Transverse colon (tissue), 4 donors: ENCODE measurements at regions not wholly inside any gene's neighbourhood (a gene's known extent, or its start where the extent isn't known, plus 50 kb on each side); places are given as distances from the start of the nearest gene placed in this dataset.

Experiments
- DNase-seq: peaks from one replicate; pipeline ENCODE4 v3.0.0-alpha.2; 2019
- H3K27ac ChIP-seq, 4 donors: fragments of 200-600 bp; sonication (generic); 2 replicates each; pipeline ENCODE4 v1.5.1; 2016 to 2018; ENCODE audit warnings: inconsistent platforms in 4 of 4
- H3K27me3 ChIP-seq: fragments of 200-600 bp; sonication (generic); 2 replicates; pipeline ENCODE4 v1.5.1; 2017; ENCODE audit warnings: inconsistent platforms
- H3K36me3 ChIP-seq, 4 donors: fragments of 200-600 bp; sonication (generic); 2 replicates each; pipeline ENCODE4 v1.5.1; 2017 to 2019; ENCODE audit warnings: inconsistent platforms in 4 of 4
- H3K4me1 ChIP-seq, 4 donors: fragments of 200-600 bp; sonication (generic); 2 replicates each; pipeline ENCODE4 v1.5.1; 2017 to 2020; ENCODE audit warnings: inconsistent platforms in 4 of 4
- H3K4me3 ChIP-seq, 4 donors: fragments of 200-600 bp; sonication (generic); 1 replicate in 1 of 4; 2 replicates in 3 of 4; pipeline versions ENCODE4 v1.5.1 to v1.6.1; 2017 to 2019; ENCODE audit warnings: inconsistent platforms in 4 of 4
- H3K9me3 ChIP-seq, 2 donors: fragments of 200-600 bp; sonication (generic); 2 replicates each; pipeline ENCODE4 v1.5.1; 2017 to 2019; ENCODE audit warnings: inconsistent platforms in 2 of 2
- CTCF ChIP-seq, 5 experiments: fragments of 200-600 bp in 3 of 5; fragments of 450-650 bp in 2 of 5; sonication (generic) in 3 of 5; IDR thresholded peaks; 1 replicate in 2 of 5; 2 replicates in 3 of 5; pipeline ENCODE4 v1.5.1; 2016 to 2017; ENCODE audit warnings: antibody characterized with exemption in 5 of 5, inconsistent platforms in 3 of 5, mild to moderate bottlenecking in 2 of 5, moderate library complexity in 1 of 5
- EP300 ChIP-seq: sonication (generic); formaldehyde crosslinking; IDR thresholded peaks from one replicate; pipeline ENCODE4 v1.6.1; 2017; ENCODE audit warnings: antibody characterized with exemption, low read depth
- POLR2A ChIP-seq: fragments of 450-650 bp; IDR thresholded peaks from one replicate; pipeline ENCODE4 v1.6.1; 2016; ENCODE audit warnings: antibody characterized with exemption, mild to moderate bottlenecking, moderate library complexity
- POLR2AphosphoS5 ChIP-seq, 3 donors: sonication (generic); formaldehyde crosslinking; IDR thresholded peaks; one replicate each; pipeline ENCODE4 v1.6.1; 2016; ENCODE audit warnings: antibody characterized with exemption in 3 of 3
- WGBS, 2 donors: methylation state at CpG; one replicate each; pipeline ENCODE4 v1.1.5; 2018; ENCODE audit warnings: low coverage in 1 of 2; 5-methylcytosine and 5-hydroxymethylcytosine counted together
- in situ Hi-C, 4 donors: fragments of 200-750 bp; cut with MboI; loops; one replicate each; pipeline versions ENCODE4 v1.15.0 to v1.15.1; 2017; ENCODE audit warnings: low sequenced_read_pairs in 3 of 4, low pct_ligation_motif_present in 1 of 4, low pct_unique_long_range_greater_than_20kb in 1 of 4
- intact Hi-C: fragments of 100-400 bp; cut with DNase I; formaldehyde crosslinking; loops from one replicate; pipeline ENCODE4 v1.15.1; 2023; ENCODE audit warnings: low total_unique reads

GRCh38 chr13:73961181-73961580, 173.0 kb downstream of the KLF12 start:
- intact Hi-C loops, result no loop called here
- no peak for DNase-seq
- Histone ChIP-seq H3K9me3 (no peaks in the 10 kb centered on the region), H3K27me3 (no peaks in the 10 kb centered on the region), H3K36me3 (no peaks in the 10 kb centered on the region), H3K4me1 (peaks cover 0 to 14% (median 2%) of the 10 kb centered on the region in 4 donors), H3K4me3 (no peak overlapping the region), H3K27ac (no peak overlapping the region)
- 81 to 82% methylated on average over 2 to 4 of the region's 4 CpGs for WGBS, 2 donors
- TF ChIP-seq POLR2AphosphoS5 (IDR thresholded peaks at IDR 0.05) (no peak), CTCF (IDR thresholded peaks at IDR 0.05) (no peak)
- in situ Hi-C loops, result no loop called here

GRCh38 chr13:73960474-73960873, 173.7 kb downstream of the KLF12 start:
- DNase-seq, result no peak
- intact Hi-C loops, result no loop called here
- H3K9me3 ChIP-seq, result no peaks in the 10 kb centered on the region
- H3K36me3 ChIP-seq, result no peaks in the 10 kb centered on the region
- no peak overlapping the region for H3K4me3 ChIP-seq
- no peaks in the 10 kb centered on the region for H3K27me3 ChIP-seq
- TF ChIP-seq EP300 (no peak), POLR2AphosphoS5 (IDR thresholded peaks at IDR 0.05) (no peak), CTCF (IDR thresholded peaks at IDR 0.05) (no peak), POLR2A (no peak)
- in situ Hi-C loops, result no loop called here
- WGBS, 2 donors, result 34 to 44% methylated on average over 1 of the region's 1 CpG
- H3K4me1 ChIP-seq, result peaks cover 0 to 17% (median 2%) of the 10 kb centered on the region in 4 donors
- H3K27ac ChIP-seq, result no peak overlapping the region

- H3K4me1 ChIP-seq, result peaks cover 0 to 17% (median 2%) of the 10 kb centered on the region in 4 donors
- TF ChIP-seq POLR2AphosphoS5 (IDR thresholded peaks at IDR 0.05) (no peak), EP300 (no peak), CTCF (IDR thresholded peaks at IDR 0.05) (no peak), POLR2A (no peak)
- H3K27ac ChIP-seq, result no peak overlapping the region
- 72 to 89% methylated on average over 8 of the region's 8 CpGs for WGBS, 2 donors
- no peaks in the 10 kb centered on the region for H3K27me3 ChIP-seq
- H3K4me3 ChIP-seq, result no peak overlapping the region
- H3K36me3 ChIP-seq, result no peaks in the 10 kb centered on the region
- DNase-seq, result no peak
- H3K9me3 ChIP-seq, result no peaks in the 10 kb centered on the region
- intact Hi-C loops (no loop called here), in situ Hi-C loops (no loop called here)
Measured at GRCh38 chr13:73958657-73959397, 175.4 kb downstream of the KLF12 start.

- Histone ChIP-seq H3K27me3 (no peaks in the 10 kb centered on the region), H3K9me3 (no peaks in the 10 kb centered on the region), H3K27ac (no peak overlapping the region), H3K4me3 (no peak overlapping the region), H3K36me3 (no peaks in the 10 kb centered on the region), H3K4me1 (peaks cover 0 to 17% (median 2%) of the 10 kb centered on the region in 4 donors)
- 89% methylated on average over 5 of the region's 5 CpGs for WGBS, 2 donors
- DNase-seq, result no peak
- no peak for TF ChIP-seq EP300
- no peak for TF ChIP-seq POLR2A
- no peak for TF ChIP-seq POLR2AphosphoS5 (IDR thresholded peaks at IDR 0.05)
- no peak for TF ChIP-seq CTCF (IDR thresholded peaks at IDR 0.05)
- intact Hi-C loops (no loop called here), in situ Hi-C loops (no loop called here)
Measured at GRCh38 chr13:73957889-73958288, 176.3 kb downstream of the KLF12 start.
